Liver (tissue), 8 donors: ENCODE measurements at regions not wholly inside any gene's neighbourhood (a gene's known extent, or its start where the extent isn't known, plus 50 kb on each side); places are given as distances from the start of the nearest gene placed in this dataset.

Source experiments
- DNase-seq: peaks from one replicate; pipeline ENCODE4 v3.0.0-alpha.2; 2017; ENCODE audit warnings: low spot score
- H3K27ac ChIP-seq, 2 donors: one replicate each; pipeline ENCODE4 v1.7.0; 2013; ENCODE audit warnings: inconsistent platforms in 2 of 2, low read length in 2 of 2, control low read depth in 1 of 2, low read depth in 1 of 2, mild to moderate bottlenecking in 1 of 2
- H3K27me3 ChIP-seq, 4 donors: one replicate each; pipeline versions ENCODE4 v1.6.1 to v1.7.0; 2013; ENCODE audit warnings: low read length in 3 of 4, inconsistent platforms in 1 of 4, mild to moderate bottlenecking in 1 of 4, moderate library complexity in 1 of 4; ENCODE audit not compliant: control insufficient read depth in 4 of 4, insufficient read depth in 4 of 4
- H3K36me3 ChIP-seq, 4 donors: one replicate each; pipeline versions ENCODE4 v1.6.1 to v1.7.0; 2013; ENCODE audit warnings: low read length in 3 of 4, mild to moderate bottlenecking in 3 of 4, low read depth in 1 of 4, moderate library complexity in 1 of 4; ENCODE audit not compliant: control insufficient read depth in 4 of 4, insufficient read depth in 3 of 4
- H3K4me1 ChIP-seq, 4 donors: one replicate each; pipeline versions ENCODE4 v1.6.1 to v1.7.0; 2013; ENCODE audit warnings: low read length in 3 of 4, mild to moderate bottlenecking in 3 of 4, moderate library complexity in 1 of 4; ENCODE audit not compliant: control insufficient read depth in 4 of 4, insufficient read depth in 4 of 4
- H3K4me3 ChIP-seq, 3 donors: one replicate each; pipeline versions ENCODE4 v1.6.1 to v1.7.0; 2013; ENCODE audit warnings: low read length in 3 of 3, control low read depth in 1 of 3, low read depth in 1 of 3, mild to moderate bottlenecking in 1 of 3
- H3K9ac ChIP-seq, 2 donors: one replicate each; pipeline ENCODE4 v1.7.0; 2013; ENCODE audit warnings: low read length in 2 of 2, mild to moderate bottlenecking in 2 of 2, moderate library complexity in 2 of 2, control low read depth in 1 of 2, low read depth in 1 of 2
- H3K9me3 ChIP-seq, 4 donors: one replicate each; pipeline versions ENCODE4 v1.6.1 to v1.7.0; 2013; ENCODE audit warnings: low read length in 3 of 4; ENCODE audit not compliant: control insufficient read depth in 4 of 4
- EGR1 ChIP-seq, 2 donors: IDR thresholded peaks; 2 replicates each; pipeline ENCODE4 v1.6.1; 2016 to 2018; ENCODE audit warnings: antibody characterized with exemption in 2 of 2, low read depth in 2 of 2
- FOXA1 ChIP-seq: IDR thresholded peaks from 2 replicates; pipeline ENCODE4 v1.6.1; 2016; ENCODE audit warnings: antibody characterized with exemption
- FOXA2 ChIP-seq: IDR thresholded peaks from 2 replicates; pipeline ENCODE4 v1.6.1; 2016; ENCODE audit warnings: antibody characterized with exemption
- GABPA ChIP-seq, 2 donors: IDR thresholded peaks in 1 of 2; conservative IDR thresholded peaks in 1 of 2; 2 replicates each; pipeline ENCODE4 v1.6.1; 2016; ENCODE audit warnings: antibody characterized with exemption in 2 of 2, mild to moderate bottlenecking in 1 of 2, moderate library complexity in 1 of 2
- HNF4A ChIP-seq, 2 donors: conservative IDR thresholded peaks; 2 replicates each; pipeline ENCODE4 v1.6.1; 2016; ENCODE audit warnings: antibody characterized with exemption in 2 of 2, mild to moderate bottlenecking in 2 of 2
- HNF4G ChIP-seq: IDR thresholded peaks from 2 replicates; pipeline ENCODE4 v1.6.1; 2016; ENCODE audit warnings: antibody characterized with exemption
- JUND ChIP-seq, 2 donors: IDR thresholded peaks; 2 replicates each; pipeline ENCODE4 v1.6.1; 2016; ENCODE audit warnings: antibody characterized with exemption in 2 of 2
- NR2F2 ChIP-seq: IDR thresholded peaks from 2 replicates; pipeline ENCODE4 v1.6.1; 2016; ENCODE audit warnings: antibody characterized with exemption
- RAD21 ChIP-seq, 2 donors: IDR thresholded peaks; 2 replicates each; pipeline ENCODE4 v1.6.1; 2016; ENCODE audit warnings: antibody characterized with exemption in 2 of 2, mild to moderate bottlenecking in 2 of 2
- RXRA ChIP-seq, 2 donors: IDR thresholded peaks; 2 replicates each; pipeline ENCODE4 v1.6.1; 2017 to 2018; ENCODE audit warnings: antibody characterized with exemption in 2 of 2, mild to moderate bottlenecking in 1 of 2
- SP1 ChIP-seq: IDR thresholded peaks from 2 replicates; pipeline ENCODE4 v1.6.1; 2018; ENCODE audit warnings: antibody characterized with exemption, mild to moderate bottlenecking
- TAF1 ChIP-seq: conservative IDR thresholded peaks from 2 replicates; pipeline ENCODE4 v1.6.1; 2016; ENCODE audit warnings: antibody characterized with exemption, mild to moderate bottlenecking
- YY1 ChIP-seq: IDR thresholded peaks from 2 replicates; pipeline ENCODE4 v1.6.1; 2016; ENCODE audit warnings: antibody characterized with exemption, mild to moderate bottlenecking
- WGBS: extraction: QIAGEN DNeasy Blood & Tissue Kit; methylation state at CpG from one replicate; pipeline ENCODE4 v1.1.7; 2013; 5-methylcytosine and 5-hydroxymethylcytosine counted together
- TF ChIP-seq, protein P1 (sequence below): fragments of 150-350 bp; IDR thresholded peaks from 2 replicates; pipeline ENCODE4 v1.5.1; 2017; ENCODE audit warnings: improper control_type of control experiment, low read depth, low read length; ENCODE audit not compliant: missing input control
- TF ChIP-seq, protein P2 (sequence below): IDR thresholded peaks from 2 replicates; pipeline ENCODE4 v1.6.1; 2016; ENCODE audit warnings: antibody characterized with exemption
- TF ChIP-seq, protein P3 (sequence below): IDR thresholded peaks from 2 replicates; pipeline ENCODE4 v1.6.1; 2016; ENCODE audit warnings: antibody characterized with exemption, mild to moderate bottlenecking
- TF ChIP-seq, protein P4 (sequence below): IDR thresholded peaks from 2 replicates; pipeline ENCODE4 v1.6.1; 2016; ENCODE audit warnings: antibody characterized with exemption
- TF ChIP-seq, protein P5 (sequence below): IDR thresholded peaks from 2 replicates; pipeline ENCODE4 v1.6.1; 2016; ENCODE audit warnings: antibody characterized with exemption
- donor health status: healthy.
- donor health status: healthy.
- donor health status: healthy.
- donor health status: healthy.
- donor health status: healthy.

DNA sequence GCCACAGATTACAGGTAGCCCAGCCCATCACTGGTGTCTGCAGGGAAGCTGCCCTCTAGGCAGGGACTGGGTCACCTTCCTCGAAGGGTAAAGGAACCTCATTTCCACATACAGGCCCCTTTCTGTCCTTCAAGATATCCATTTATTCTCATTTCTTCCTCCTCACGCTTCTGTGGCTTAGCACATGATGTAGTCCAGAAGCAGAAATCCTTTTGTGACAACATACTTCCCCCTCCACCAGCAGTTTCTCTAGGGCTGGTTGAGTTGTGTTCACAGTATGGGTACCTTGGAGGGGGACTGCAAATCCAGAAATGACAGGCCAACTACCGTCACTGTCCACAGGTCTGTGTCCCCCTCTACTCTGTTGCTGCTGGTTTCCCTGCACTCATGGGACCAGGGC is 364.9 kb downstream of the ANAPC1 start (continued):
- TF ChIP-seq, protein P1, sequence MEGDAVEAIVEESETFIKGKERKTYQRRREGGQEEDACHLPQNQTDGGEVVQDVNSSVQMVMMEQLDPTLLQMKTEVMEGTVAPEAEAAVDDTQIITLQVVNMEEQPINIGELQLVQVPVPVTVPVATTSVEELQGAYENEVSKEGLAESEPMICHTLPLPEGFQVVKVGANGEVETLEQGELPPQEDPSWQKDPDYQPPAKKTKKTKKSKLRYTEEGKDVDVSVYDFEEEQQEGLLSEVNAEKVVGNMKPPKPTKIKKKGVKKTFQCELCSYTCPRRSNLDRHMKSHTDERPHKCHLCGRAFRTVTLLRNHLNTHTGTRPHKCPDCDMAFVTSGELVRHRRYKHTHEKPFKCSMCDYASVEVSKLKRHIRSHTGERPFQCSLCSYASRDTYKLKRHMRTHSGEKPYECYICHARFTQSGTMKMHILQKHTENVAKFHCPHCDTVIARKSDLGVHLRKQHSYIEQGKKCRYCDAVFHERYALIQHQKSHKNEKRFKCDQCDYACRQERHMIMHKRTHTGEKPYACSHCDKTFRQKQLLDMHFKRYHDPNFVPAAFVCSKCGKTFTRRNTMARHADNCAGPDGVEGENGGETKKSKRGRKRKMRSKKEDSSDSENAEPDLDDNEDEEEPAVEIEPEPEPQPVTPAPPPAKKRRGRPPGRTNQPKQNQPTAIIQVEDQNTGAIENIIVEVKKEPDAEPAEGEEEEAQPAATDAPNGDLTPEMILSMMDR: no peak
- TF ChIP-seq HNF4A (conservative IDR thresholded peaks at IDR 0.05) (no peak), RXRA (IDR thresholded peaks at IDR 0.05) (no peak), TAF1 (no peak)

DNA sequence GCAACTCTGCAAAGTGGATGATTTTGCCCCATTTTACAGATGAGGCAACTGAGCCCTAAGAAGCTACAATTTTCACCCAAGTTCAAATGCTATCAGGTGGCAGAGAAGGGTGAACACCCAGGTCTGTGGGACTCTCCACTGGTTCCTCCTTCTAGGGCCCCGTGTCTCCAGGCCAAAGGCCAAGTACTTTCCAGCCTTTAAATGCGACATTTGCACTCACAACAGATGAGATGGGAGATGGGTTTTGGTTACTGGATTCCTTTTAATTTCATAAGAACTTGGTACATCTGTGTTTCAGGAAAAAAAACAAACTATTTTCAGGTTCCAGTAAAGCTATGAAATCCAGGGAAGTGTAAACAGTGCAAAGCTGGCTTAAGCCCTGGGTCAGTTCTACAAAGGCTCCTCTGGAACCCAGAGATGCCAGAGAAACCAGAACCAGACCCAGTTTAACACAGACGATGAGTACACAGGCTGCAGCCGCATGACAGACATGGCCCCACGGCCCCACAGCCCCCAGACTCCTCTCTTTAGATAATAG is 361.7 kb downstream of the ANAPC1 start:
- DNase-seq: no peak
- Histone ChIP-seq H3K9ac (no peak overlapping the region), H3K27me3 (no peaks in the 10 kb centered on the region), H3K27ac (peak overlapping the region; percentile 37 to 62), H3K4me1 (peaks cover 6 to 21% (median 19%) of the 10 kb centered on the region in 4 donors), H3K4me3 (peak overlapping the region in 2 of 3 donors; percentile 15 to 42), H3K9me3 (no peaks in the 10 kb centered on the region), H3K36me3 (no peaks in the 10 kb centered on the region)
- 30% methylated on average over 5 of the region's 5 CpGs for WGBS
- TF ChIP-seq JUND (IDR thresholded peaks at IDR 0.05) (peak; percentile 14 to 47), RAD21 (IDR thresholded peaks at IDR 0.05) (peak; percentile 30 to 56), YY1 (peak; percentile 38), FOXA1 (peak; percentile 84), HNF4A (conservative IDR thresholded peaks at IDR 0.05) (peak; percentile 57 to 64), EGR1 (IDR thresholded peaks at IDR 0.05; ENCODE audit: low read depth in 2 of 2) (no peak), FOXA2 (peak; percentile 87), SP1 (peak; percentile 68), GABPA (IDR thresholded peaks at IDR 0.05 in 1 of 2, conservative IDR thresholded peaks at IDR 0.05 in 1 of 2) (no peak), TAF1 (no peak), RXRA (IDR thresholded peaks at IDR 0.05) (peak; percentile 54 to 63), NR2F2 (no peak), HNF4G (no peak)
- TF ChIP-seq, protein P2, sequence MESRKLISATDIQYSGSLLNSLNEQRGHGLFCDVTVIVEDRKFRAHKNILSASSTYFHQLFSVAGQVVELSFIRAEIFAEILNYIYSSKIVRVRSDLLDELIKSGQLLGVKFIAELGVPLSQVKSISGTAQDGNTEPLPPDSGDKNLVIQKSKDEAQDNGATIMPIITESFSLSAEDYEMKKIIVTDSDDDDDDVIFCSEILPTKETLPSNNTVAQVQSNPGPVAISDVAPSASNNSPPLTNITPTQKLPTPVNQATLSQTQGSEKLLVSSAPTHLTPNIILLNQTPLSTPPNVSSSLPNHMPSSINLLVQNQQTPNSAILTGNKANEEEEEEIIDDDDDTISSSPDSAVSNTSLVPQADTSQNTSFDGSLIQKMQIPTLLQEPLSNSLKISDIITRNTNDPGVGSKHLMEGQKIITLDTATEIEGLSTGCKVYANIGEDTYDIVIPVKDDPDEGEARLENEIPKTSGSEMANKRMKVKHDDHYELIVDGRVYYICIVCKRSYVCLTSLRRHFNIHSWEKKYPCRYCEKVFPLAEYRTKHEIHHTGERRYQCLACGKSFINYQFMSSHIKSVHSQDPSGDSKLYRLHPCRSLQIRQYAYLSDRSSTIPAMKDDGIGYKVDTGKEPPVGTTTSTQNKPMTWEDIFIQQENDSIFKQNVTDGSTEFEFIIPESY: peak; percentile 39
- TF ChIP-seq, protein P1: no peak
- TF ChIP-seq, protein P3, sequence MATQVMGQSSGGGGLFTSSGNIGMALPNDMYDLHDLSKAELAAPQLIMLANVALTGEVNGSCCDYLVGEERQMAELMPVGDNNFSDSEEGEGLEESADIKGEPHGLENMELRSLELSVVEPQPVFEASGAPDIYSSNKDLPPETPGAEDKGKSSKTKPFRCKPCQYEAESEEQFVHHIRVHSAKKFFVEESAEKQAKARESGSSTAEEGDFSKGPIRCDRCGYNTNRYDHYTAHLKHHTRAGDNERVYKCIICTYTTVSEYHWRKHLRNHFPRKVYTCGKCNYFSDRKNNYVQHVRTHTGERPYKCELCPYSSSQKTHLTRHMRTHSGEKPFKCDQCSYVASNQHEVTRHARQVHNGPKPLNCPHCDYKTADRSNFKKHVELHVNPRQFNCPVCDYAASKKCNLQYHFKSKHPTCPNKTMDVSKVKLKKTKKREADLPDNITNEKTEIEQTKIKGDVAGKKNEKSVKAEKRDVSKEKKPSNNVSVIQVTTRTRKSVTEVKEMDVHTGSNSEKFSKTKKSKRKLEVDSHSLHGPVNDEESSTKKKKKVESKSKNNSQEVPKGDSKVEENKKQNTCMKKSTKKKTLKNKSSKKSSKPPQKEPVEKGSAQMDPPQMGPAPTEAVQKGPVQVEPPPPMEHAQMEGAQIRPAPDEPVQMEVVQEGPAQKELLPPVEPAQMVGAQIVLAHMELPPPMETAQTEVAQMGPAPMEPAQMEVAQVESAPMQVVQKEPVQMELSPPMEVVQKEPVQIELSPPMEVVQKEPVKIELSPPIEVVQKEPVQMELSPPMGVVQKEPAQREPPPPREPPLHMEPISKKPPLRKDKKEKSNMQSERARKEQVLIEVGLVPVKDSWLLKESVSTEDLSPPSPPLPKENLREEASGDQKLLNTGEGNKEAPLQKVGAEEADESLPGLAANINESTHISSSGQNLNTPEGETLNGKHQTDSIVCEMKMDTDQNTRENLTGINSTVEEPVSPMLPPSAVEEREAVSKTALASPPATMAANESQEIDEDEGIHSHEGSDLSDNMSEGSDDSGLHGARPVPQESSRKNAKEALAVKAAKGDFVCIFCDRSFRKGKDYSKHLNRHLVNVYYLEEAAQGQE: peak; percentile 33
- TF ChIP-seq, protein P4, sequence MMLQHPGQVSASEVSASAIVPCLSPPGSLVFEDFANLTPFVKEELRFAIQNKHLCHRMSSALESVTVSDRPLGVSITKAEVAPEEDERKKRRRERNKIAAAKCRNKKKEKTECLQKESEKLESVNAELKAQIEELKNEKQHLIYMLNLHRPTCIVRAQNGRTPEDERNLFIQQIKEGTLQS: no peak
- TF ChIP-seq, protein P5, sequence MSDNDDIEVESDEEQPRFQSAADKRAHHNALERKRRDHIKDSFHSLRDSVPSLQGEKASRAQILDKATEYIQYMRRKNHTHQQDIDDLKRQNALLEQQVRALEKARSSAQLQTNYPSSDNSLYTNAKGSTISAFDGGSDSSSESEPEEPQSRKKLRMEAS: no peak
